ENCODE measurements at regions not wholly inside any gene's neighbourhood (a gene's known extent, or its start where the extent isn't known, plus 50 kb on each side); places are given as distances from the start of the nearest gene placed in this dataset.

- TF ChIP-seq CTCF (IDR thresholded peaks at IDR 0.05), result no peak
- no peak for TF ChIP-seq ZFX (IDR thresholded peaks at IDR 0.05; ENCODE audit: borderline replicate concordance)
Observed at GRCh38 chr2:16117791-16118610, 177.7 kb downstream of the MYCN start.

All from 22Rv1 (cell line).